ENCODE measurements at regions not wholly inside any gene's neighbourhood (a gene's known extent, or its start where the extent isn't known, plus 50 kb on each side); places are given as distances from the start of the nearest gene placed in this dataset.

GRCh38 chr1:60136395-60136794, 62.8 kb upstream of the C1orf87 start:
- no peak for TF ChIP-seq POLR2AphosphoS5 (IDR thresholded peaks at IDR 0.05)
- no peak for TF ChIP-seq POLR2A (IDR thresholded peaks at IDR 0.05)
- TF ChIP-seq EP300 (IDR thresholded peaks at IDR 0.05) = no peak
- TF ChIP-seq CTCF (IDR thresholded peaks at IDR 0.05) = no peak
- H3K27ac ChIP-seq = no peak overlapping the region
- WGBS, 2 donors = 83 to 86% methylated on average over 1 of the region's 1 CpG
- H3K27me3 ChIP-seq = no peaks in the 10 kb centered on the region
- no peak for DNase-seq
- peaks cover 0 to 10% (median 4%) of the 10 kb centered on the region in 4 donors for H3K4me1 ChIP-seq
- H3K36me3 ChIP-seq = no peaks in the 10 kb centered on the region
- intact Hi-C loops (cut with DNase I) = no loop called here
- H3K4me3 ChIP-seq = no peak overlapping the region
- no peaks in the 10 kb centered on the region for H3K9me3 ChIP-seq

GRCh38 chr1:60134716-60135115, 61.1 kb upstream of the C1orf87 start:
- no peak for DNase-seq
- Histone ChIP-seq H3K27me3 (no peaks in the 10 kb centered on the region), H3K27ac (no peak overlapping the region), H3K9me3 (no peaks in the 10 kb centered on the region), H3K4me1 (peaks cover 0 to 10% (median 4%) of the 10 kb centered on the region in 4 donors), H3K4me3 (no peak overlapping the region), H3K36me3 (no peaks in the 10 kb centered on the region)
- 94 to 98% methylated on average over 2 of the region's 2 CpGs for WGBS, 2 donors
- intact Hi-C loops (cut with DNase I) = no loop called here
- TF ChIP-seq EP300 (IDR thresholded peaks at IDR 0.05) (no peak), POLR2AphosphoS5 (IDR thresholded peaks at IDR 0.05) (no peak), POLR2A (IDR thresholded peaks at IDR 0.05) (no peak), CTCF (IDR thresholded peaks at IDR 0.05) (no peak)

- DNase-seq = no peak
- Histone ChIP-seq H3K27me3 (no peaks in the 10 kb centered on the region), H3K27ac (no peak overlapping the region), H3K4me1 (peaks cover 0 to 10% (median 4%) of the 10 kb centered on the region in 4 donors), H3K4me3 (no peak overlapping the region), H3K36me3 (no peaks in the 10 kb centered on the region), H3K9me3 (no peaks in the 10 kb centered on the region)
- TF ChIP-seq POLR2AphosphoS5 (IDR thresholded peaks at IDR 0.05) (no peak), POLR2A (IDR thresholded peaks at IDR 0.05) (no peak), EP300 (IDR thresholded peaks at IDR 0.05) (no peak), CTCF (IDR thresholded peaks at IDR 0.05) (no peak)
- intact Hi-C loops (cut with DNase I) = no loop called here
These were observed 60.3 kb upstream of the C1orf87 start for GRCh38 chr1:60133848-60134247.

- 14 to 42% methylated on average over 9 of the region's 9 CpGs for WGBS, 2 donors
- no peak overlapping the region for H3K4me3 ChIP-seq
- no peak for TF ChIP-seq POLR2A (IDR thresholded peaks at IDR 0.05)
- TF ChIP-seq EP300 (IDR thresholded peaks at IDR 0.05) = no peak
- TF ChIP-seq CTCF (IDR thresholded peaks at IDR 0.05) = no peak
- no peak for TF ChIP-seq POLR2AphosphoS5 (IDR thresholded peaks at IDR 0.05)
- no peaks in the 10 kb centered on the region for H3K9me3 ChIP-seq
- no peak for DNase-seq
- H3K4me1 ChIP-seq = peaks cover 0 to 10% (median 4%) of the 10 kb centered on the region in 4 donors
- intact Hi-C loops (cut with DNase I) = no loop called here
- no peak overlapping the region for H3K27ac ChIP-seq
- no peaks in the 10 kb centered on the region for H3K27me3 ChIP-seq
- H3K36me3 ChIP-seq = no peaks in the 10 kb centered on the region
These were observed 59.6 kb upstream of the C1orf87 start for GRCh38 chr1:60133000-60133673.

GRCh38 chr1:60132108-60132507, 58.5 kb upstream of the C1orf87 start:
- no peak overlapping the region for H3K27ac ChIP-seq
- H3K4me3 ChIP-seq = no peak overlapping the region
- no peaks in the 10 kb centered on the region for H3K36me3 ChIP-seq
- H3K4me1 ChIP-seq = peaks cover 0 to 10% (median 4%) of the 10 kb centered on the region in 4 donors
- 70 to 90% methylated on average over 5 of the region's 5 CpGs for WGBS, 2 donors
- H3K9me3 ChIP-seq = no peaks in the 10 kb centered on the region
- DNase-seq = no peak
- no peaks in the 10 kb centered on the region for H3K27me3 ChIP-seq
- TF ChIP-seq POLR2AphosphoS5 (IDR thresholded peaks at IDR 0.05) (no peak), CTCF (IDR thresholded peaks at IDR 0.05) (no peak), EP300 (IDR thresholded peaks at IDR 0.05) (no peak), POLR2A (IDR thresholded peaks at IDR 0.05) (no peak)
- intact Hi-C loops (cut with DNase I) = no loop called here
